ENCODE measurements at regions not wholly inside any gene's neighbourhood (a gene's known extent, or its start where the extent isn't known, plus 50 kb on each side); places are given as distances from the start of the nearest gene placed in this dataset.

DNA sequence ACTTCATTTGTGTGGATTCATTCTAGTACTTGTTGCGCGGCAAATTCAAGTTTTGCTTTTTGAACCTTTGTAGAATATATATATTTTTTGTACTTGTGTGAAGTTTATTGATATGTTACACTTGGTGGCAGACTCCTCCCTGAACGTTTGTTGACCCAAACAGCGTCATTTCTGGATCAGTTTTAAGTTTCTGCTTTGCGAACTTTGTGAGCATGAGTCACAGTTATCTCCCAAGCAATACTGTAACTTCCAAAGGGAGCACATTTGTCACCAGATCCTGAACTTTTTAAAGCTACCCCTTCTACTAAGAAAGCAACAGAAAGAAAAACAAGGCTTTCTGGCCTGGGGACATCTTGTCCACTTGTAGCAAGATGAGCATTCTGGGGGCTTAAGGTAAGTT, 74.8 kb upstream of the CACNA2D3 start:
- TF ChIP-seq EZH2 (IDR thresholded peaks at IDR 0.05; ENCODE audit: low read length, missing control alignments) (no peak), CTCF (conservative IDR thresholded peaks at IDR 0.05 in 1 of 2, IDR thresholded peaks at IDR 0.05 in 1 of 2; ENCODE audit: low read depth in 1 of 2, low read length in 2 of 2) (no peak)

Measured in fibroblast of lung (primary cell).